Astrocyte (in vitro differentiated cells and primary cell): ENCODE measurements at regions not wholly inside any gene's neighbourhood (a gene's known extent, or its start where the extent isn't known, plus 50 kb on each side); places are given as distances from the start of the nearest gene placed in this dataset.

Experiments used
- CTCF ChIP-seq: IDR thresholded peaks from 2 replicates; pipeline ENCODE4 v1.5.1; 2011; ENCODE audit warnings: low read depth, mild to moderate bottlenecking, inconsistent platforms, low read length, moderate library complexity; ENCODE audit not compliant: insufficient read depth
- EZH2 ChIP-seq: IDR thresholded peaks from 2 replicates; pipeline ENCODE4 v1.6.1; 2012; ENCODE audit warnings: mild to moderate bottlenecking, low read length, inconsistent platforms; ENCODE audit not compliant: insufficient read depth

DNA sequence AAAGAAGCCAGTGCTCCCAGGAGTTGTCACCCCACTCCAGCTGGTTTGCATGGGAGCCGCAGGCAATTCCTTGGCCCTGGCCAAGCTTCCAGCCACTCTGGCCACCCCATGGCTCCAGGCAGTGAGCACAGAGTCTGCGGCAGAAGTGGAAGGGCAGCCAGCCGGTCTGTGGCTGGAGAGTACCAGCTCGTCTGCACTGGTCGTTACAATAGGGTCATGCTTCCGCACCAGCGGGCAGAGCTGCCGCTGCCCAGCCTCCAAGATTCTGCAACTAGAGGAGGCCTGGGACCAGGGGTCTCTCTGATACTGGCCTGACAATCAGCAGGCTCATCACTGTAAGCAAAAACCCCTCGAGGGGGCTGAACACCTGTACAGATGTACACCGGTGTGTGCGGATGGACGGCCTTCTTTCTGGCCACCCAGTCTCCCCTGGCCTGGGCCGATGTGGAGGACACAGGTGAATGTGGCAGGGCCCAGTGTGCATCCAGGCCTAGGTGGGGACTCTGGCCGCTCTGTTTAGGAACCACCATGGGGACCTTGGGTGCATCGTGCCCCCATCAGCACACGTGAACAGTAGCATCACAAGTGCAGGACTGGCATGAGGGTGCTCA lies 51.9 kb upstream of the ODC1 start:
- TF ChIP-seq CTCF = no peak
- no peak for TF ChIP-seq EZH2
